Keratinocyte (primary cell): ENCODE measurements at regions not wholly inside any gene's neighbourhood (a gene's known extent, or its start where the extent isn't known, plus 50 kb on each side); places are given as distances from the start of the nearest gene placed in this dataset.

Experiments
- EZH2 ChIP-seq: IDR thresholded peaks from one replicate; pipeline ENCODE4 v1.6.1; 2012; ENCODE audit warnings: inconsistent platforms, mild to moderate bottlenecking, low read length, moderate library complexity
- TF ChIP-seq, protein P1 (sequence below), 3 experiments: IDR thresholded peaks in 1 of 3; conservative IDR thresholded peaks in 1 of 3; optimal IDR thresholded peaks in 1 of 3; 2 replicates in 2 of 3; 3 replicates in 1 of 3; pipeline versions ENCODE3 to v1.5.1; 2011; ENCODE audit warnings: low read length in 3 of 3, mild to moderate bottlenecking in 3 of 3, moderate library complexity in 2 of 3, control low read depth in 1 of 3, inconsistent platforms in 1 of 3; ENCODE audit not compliant: insufficient read depth in 2 of 3; ENCODE audit errors: extremely low read depth in 1 of 3

DNA sequence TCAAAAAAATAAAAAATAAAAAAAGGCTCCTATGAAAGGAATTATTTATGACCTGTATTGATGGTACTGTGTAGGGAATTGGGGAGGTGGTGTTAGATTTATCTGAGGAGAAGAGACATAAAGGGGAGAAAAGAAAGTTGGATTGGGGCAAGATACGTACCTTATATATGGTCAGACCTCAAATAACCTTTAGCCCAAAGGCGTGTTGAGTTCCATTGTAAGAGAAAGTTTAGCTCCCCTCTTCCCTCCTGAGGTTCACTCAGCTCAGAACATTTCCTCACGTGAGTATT lies 296.9 kb downstream of the ADGB start:
- TF ChIP-seq, protein P1, sequence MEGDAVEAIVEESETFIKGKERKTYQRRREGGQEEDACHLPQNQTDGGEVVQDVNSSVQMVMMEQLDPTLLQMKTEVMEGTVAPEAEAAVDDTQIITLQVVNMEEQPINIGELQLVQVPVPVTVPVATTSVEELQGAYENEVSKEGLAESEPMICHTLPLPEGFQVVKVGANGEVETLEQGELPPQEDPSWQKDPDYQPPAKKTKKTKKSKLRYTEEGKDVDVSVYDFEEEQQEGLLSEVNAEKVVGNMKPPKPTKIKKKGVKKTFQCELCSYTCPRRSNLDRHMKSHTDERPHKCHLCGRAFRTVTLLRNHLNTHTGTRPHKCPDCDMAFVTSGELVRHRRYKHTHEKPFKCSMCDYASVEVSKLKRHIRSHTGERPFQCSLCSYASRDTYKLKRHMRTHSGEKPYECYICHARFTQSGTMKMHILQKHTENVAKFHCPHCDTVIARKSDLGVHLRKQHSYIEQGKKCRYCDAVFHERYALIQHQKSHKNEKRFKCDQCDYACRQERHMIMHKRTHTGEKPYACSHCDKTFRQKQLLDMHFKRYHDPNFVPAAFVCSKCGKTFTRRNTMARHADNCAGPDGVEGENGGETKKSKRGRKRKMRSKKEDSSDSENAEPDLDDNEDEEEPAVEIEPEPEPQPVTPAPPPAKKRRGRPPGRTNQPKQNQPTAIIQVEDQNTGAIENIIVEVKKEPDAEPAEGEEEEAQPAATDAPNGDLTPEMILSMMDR (optimal IDR thresholded peaks at IDR 0.05 in 1 of 3, IDR thresholded peaks at IDR 0.05 in 1 of 3, conservative IDR thresholded peaks at IDR 0.05 in 1 of 3; ENCODE audit: extremely low read depth in 1 of 3, insufficient read depth in 2 of 3, low read length in 3 of 3): no peak
- no peak for TF ChIP-seq EZH2
